ENCODE measurements at regions not wholly inside any gene's neighbourhood (a gene's known extent, or its start where the extent isn't known, plus 50 kb on each side); places are given as distances from the start of the nearest gene placed in this dataset.

DNA sequence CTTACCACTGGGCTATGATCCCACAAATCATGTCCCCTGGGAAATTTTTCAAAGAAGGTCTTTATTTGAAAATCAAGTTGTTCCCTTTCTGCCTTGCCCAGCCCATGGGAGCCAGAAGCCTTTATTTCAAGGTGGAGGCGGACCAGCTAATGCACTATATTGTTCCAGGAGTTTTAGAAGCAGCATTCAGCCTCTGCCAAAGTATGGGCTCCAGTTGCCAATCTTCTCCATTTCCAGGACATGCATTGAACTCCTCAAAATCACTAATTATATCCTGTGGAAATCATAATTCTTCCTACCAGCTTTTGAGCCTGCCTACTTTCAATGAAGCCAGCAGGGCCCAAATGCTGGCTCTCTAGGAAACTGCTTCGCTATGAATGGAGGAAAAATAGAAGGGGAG is 195.8 kb downstream of the RAD51AP2 start:
- TF ChIP-seq, protein P1, sequence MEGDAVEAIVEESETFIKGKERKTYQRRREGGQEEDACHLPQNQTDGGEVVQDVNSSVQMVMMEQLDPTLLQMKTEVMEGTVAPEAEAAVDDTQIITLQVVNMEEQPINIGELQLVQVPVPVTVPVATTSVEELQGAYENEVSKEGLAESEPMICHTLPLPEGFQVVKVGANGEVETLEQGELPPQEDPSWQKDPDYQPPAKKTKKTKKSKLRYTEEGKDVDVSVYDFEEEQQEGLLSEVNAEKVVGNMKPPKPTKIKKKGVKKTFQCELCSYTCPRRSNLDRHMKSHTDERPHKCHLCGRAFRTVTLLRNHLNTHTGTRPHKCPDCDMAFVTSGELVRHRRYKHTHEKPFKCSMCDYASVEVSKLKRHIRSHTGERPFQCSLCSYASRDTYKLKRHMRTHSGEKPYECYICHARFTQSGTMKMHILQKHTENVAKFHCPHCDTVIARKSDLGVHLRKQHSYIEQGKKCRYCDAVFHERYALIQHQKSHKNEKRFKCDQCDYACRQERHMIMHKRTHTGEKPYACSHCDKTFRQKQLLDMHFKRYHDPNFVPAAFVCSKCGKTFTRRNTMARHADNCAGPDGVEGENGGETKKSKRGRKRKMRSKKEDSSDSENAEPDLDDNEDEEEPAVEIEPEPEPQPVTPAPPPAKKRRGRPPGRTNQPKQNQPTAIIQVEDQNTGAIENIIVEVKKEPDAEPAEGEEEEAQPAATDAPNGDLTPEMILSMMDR (IDR thresholded peaks at IDR 0.05; ENCODE audit: insufficient read depth, low read depth, low read length) = no peak
- no peak for TF ChIP-seq EZH2 (IDR thresholded peaks at IDR 0.05; ENCODE audit: insufficient read depth, low read length)
